ENCODE measurements at regions not wholly inside any gene's neighbourhood (a gene's known extent, or its start where the extent isn't known, plus 50 kb on each side); places are given as distances from the start of the nearest gene placed in this dataset.

DNA sequence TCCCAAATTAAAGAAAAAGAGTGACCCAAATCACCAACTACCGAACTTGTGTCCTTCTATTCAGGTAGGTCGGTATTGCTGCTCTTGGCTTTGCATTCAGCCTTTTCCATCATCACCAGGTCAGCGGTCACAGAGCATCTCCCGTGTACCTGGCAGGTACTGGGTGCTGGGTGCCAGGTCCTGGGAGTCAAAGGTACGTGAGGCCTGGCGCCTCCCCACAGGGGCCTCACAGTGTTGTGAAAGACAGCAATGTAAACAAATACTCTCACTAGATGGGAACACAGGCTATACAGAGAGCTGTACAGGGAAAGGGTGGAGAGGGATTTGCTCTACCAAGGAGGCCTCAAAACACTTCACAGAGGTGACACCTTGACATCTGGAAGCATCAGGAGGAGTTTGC lies 86.7 kb downstream of the ZIC5 start:
- Histone ChIP-seq H3K9ac (ENCODE audit: extremely low read depth, insufficient read length, low read length) (no peak overlapping the region), H3K9me3 (ENCODE audit: control insufficient read depth, low read depth, low read length) (no peaks in the 10 kb centered on the region), H3K14ac (ENCODE audit: insufficient read depth, low read length) (no peak overlapping the region), H2BK120ac (ENCODE audit: low read depth, low read length, poor library complexity, severe bottlenecking) (no peak overlapping the region), H2BK5ac (ENCODE audit: insufficient read length, low read length) (no peak overlapping the region), H2AFZ (ENCODE audit: low read length) (no peak overlapping the region), H3K23me2 (ENCODE audit: insufficient read length, low read depth, low read length, poor library complexity, severe bottlenecking) (no peaks in the 10 kb centered on the region), H2BK20ac (ENCODE audit: low read depth, low read length, poor library complexity, severe bottlenecking) (no peak overlapping the region), H3T11ph (ENCODE audit: low read length) (no peak overlapping the region), H3K56ac (ENCODE audit: insufficient read length, low read depth, low read length) (no peak overlapping the region), H3K18ac (ENCODE audit: insufficient read length, low read depth, low read length) (no peak overlapping the region), H3K79me1 (ENCODE audit: insufficient read depth, low read depth, low read length, poor library complexity, severe bottlenecking) (no peaks in the 10 kb centered on the region), H3K4ac (ENCODE audit: low read depth, low read length) (no peak overlapping the region), H3K4me2 (ENCODE audit: insufficient read depth, insufficient read length, low read length) (no peak overlapping the region), H4K91ac (ENCODE audit: insufficient read length, low read depth, low read length) (no peak overlapping the region), H2BK12ac (ENCODE audit: insufficient read length, low read depth, low read length) (no peak overlapping the region), H3K27ac (ENCODE audit: insufficient read length, low read depth, low read length) (no peak overlapping the region), H3K23ac (ENCODE audit: insufficient read length, low read depth, low read length) (no peak overlapping the region), H2AK5ac (ENCODE audit: insufficient read length, low read length) (no peak overlapping the region), H3K79me2 (ENCODE audit: insufficient read depth, low read length) (no peaks in the 10 kb centered on the region; the same call in 1 of the 2 replicates), H4K5ac (ENCODE audit: insufficient read length, low read depth, low read length) (no peak overlapping the region), H2BK15ac (ENCODE audit: low read depth, low read length) (no peak overlapping the region), H4K20me1 (ENCODE audit: control insufficient read depth, insufficient read depth, insufficient read length) (no peaks in the 10 kb centered on the region), H3K27me3 (ENCODE audit: insufficient read depth, low read length) (no peaks in the 10 kb centered on the region), H4K8ac (replicated peaks; ENCODE audit: insufficient read length, low read depth, low read length) (no peak overlapping the region), H3K4me1 (ENCODE audit: insufficient read depth, low read length) (peaks cover 3% of the 10 kb centered on the region; the same call in 1 of the 2 replicates)
- TF ChIP-seq, protein P1, sequence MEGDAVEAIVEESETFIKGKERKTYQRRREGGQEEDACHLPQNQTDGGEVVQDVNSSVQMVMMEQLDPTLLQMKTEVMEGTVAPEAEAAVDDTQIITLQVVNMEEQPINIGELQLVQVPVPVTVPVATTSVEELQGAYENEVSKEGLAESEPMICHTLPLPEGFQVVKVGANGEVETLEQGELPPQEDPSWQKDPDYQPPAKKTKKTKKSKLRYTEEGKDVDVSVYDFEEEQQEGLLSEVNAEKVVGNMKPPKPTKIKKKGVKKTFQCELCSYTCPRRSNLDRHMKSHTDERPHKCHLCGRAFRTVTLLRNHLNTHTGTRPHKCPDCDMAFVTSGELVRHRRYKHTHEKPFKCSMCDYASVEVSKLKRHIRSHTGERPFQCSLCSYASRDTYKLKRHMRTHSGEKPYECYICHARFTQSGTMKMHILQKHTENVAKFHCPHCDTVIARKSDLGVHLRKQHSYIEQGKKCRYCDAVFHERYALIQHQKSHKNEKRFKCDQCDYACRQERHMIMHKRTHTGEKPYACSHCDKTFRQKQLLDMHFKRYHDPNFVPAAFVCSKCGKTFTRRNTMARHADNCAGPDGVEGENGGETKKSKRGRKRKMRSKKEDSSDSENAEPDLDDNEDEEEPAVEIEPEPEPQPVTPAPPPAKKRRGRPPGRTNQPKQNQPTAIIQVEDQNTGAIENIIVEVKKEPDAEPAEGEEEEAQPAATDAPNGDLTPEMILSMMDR (conservative IDR thresholded peaks at IDR 0.05) = no peak
- Mint-ChIP-seq H3K36me3 (ENCODE audit: insufficient read depth in 1 of 3, low read depth in 3 of 3) (peaks cover 0 to 15% (median 1%) of the 10 kb centered on the region in 3 experiments; a peak in 3 of 7 replicates), H3K9me3 (no peaks in the 10 kb centered on the region), H3K4me1 (peaks cover 19 to 25% of the 10 kb centered on the region in 2 experiments), H3K4me3 (no peak overlapping the region), H3K27me3 (ENCODE audit: low read depth) (peaks cover 2% of the 10 kb centered on the region), H3K27ac (no peak overlapping the region; a peak in 3 of 7 replicates)
- no CpG with 5 or more reads among the region's 6 CpGs for WGBS (ENCODE audit: extremely low coverage, insufficient read length, low lambda C conversion rate)
- no peak for DNase-seq

All from H9 (cell line).